Panc1 (cell line): ENCODE measurements at regions not wholly inside any gene's neighbourhood (a gene's known extent, or its start where the extent isn't known, plus 50 kb on each side); places are given as distances from the start of the nearest gene placed in this dataset.

Source experiments
- ATAC-seq: fragments of 200-7000 bp; cut with Tn5 transposase; 2 replicates; pipeline ENCODE4 v1.9.1; 2020; ENCODE audit warnings: mild to moderate bottlenecking, moderate library complexity
- BruUV-seq: library from RNA; stranded (reverse); fragments of 400-500 nt; replicated peaks from 2 replicates; lab custom pipeline; 2021; lab: Mats Ljungman, UMichigan
- CTCF ChIA-PET: fragments of 300-600 bp; sonication (Branson Sonifier 250); formaldehyde crosslinking; loops from one replicate; lab custom pipeline; 2022; ENCODE audit warnings: antibody characterized with exemption; lab: Charles Lee
- POLR2A ChIA-PET: fragments of 300-600 bp; sonication (Branson Sonifier 250); formaldehyde crosslinking; loops from one replicate; lab custom pipeline; 2022; ENCODE audit warnings: antibody characterized with exemption; lab: Charles Lee
- DNase-seq: peaks from one replicate; pipeline ENCODE4 v3.0.0-alpha.2; 2010; ENCODE audit warnings: low read depth, low spot score
- H3K27ac ChIP-seq: 2 replicates; pipeline ENCODE4 v1.5.1; 2011; ENCODE audit warnings: mild to moderate bottlenecking, low read length, inconsistent platforms
- H3K27me3 ChIP-seq: fragments of 200-500 bp; sonication (Bioruptor generic); 2 replicates; pipeline ENCODE4 v1.6.0; 2014; ENCODE audit warnings: low read length, inconsistent platforms; ENCODE audit not compliant: control insufficient read depth, insufficient read depth
- H3K36me3 ChIP-seq: fragments of 200-500 bp; sonication (Bioruptor generic); 2 replicates; pipeline ENCODE4 v1.5.1; 2014; ENCODE audit warnings: inconsistent platforms, mild to moderate bottlenecking, low read length, moderate library complexity; ENCODE audit not compliant: control insufficient read depth, insufficient read depth
- H3K4me1 ChIP-seq: 2 replicates; pipeline ENCODE4 v1.5.1; 2011; ENCODE audit warnings: inconsistent platforms, mild to moderate bottlenecking, low read length, moderate library complexity; ENCODE audit not compliant: control insufficient read depth, insufficient read depth
- H3K4me3 ChIP-seq, 2 experiments: 2 replicates each; pipeline ENCODE4 v1.5.1; 2011 to 2012; ENCODE audit warnings: low read depth in 2 of 2, low read length in 2 of 2, mild to moderate bottlenecking in 2 of 2, inconsistent platforms in 1 of 2, moderate library complexity in 1 of 2
- H3K9me3 ChIP-seq: fragments of 200-500 bp; sonication (Bioruptor generic); 2 replicates; pipeline ENCODE4 v1.5.1; 2014; ENCODE audit warnings: low read depth, mild to moderate bottlenecking, inconsistent platforms, low read length, moderate library complexity; ENCODE audit not compliant: control insufficient read depth, insufficient read depth
- POLR2AphosphoS5 ChIP-seq: IDR thresholded peaks from 2 replicates; pipeline ENCODE4 v1.6.1; 2012; ENCODE audit warnings: mild to moderate bottlenecking, low read depth, low read length, moderate library complexity
- SIN3A ChIP-seq: IDR thresholded peaks from 2 replicates; pipeline ENCODE4 v1.6.1; 2012; ENCODE audit warnings: low read depth, mild to moderate bottlenecking, low read length, moderate library complexity, borderline replicate concordance; ENCODE audit not compliant: insufficient read depth
- TCF7L2 ChIP-seq: IDR thresholded peaks from 2 replicates; pipeline ENCODE4 v1.6.1; 2011; ENCODE audit warnings: mild to moderate bottlenecking, low read depth, low read length, inconsistent platforms
- in situ Hi-C: cut with HindIII; loops from 2 replicates; pipeline ENCODE4 v1.10.0; 2016; ENCODE audit warnings: low sequenced_read_pairs, low pct_unique_long_range_greater_than_20kb
- intact Hi-C: fragments of 100-400 bp; cut with micrococcal nuclease; formaldehyde crosslinking; loops from one replicate; pipeline ENCODE4 v1.10.0; 2022; ENCODE audit not compliant: unreplicated experiment
- TF ChIP-seq, protein P1 (sequence below): fragments of 450-650 bp; IDR thresholded peaks from 2 replicates; pipeline ENCODE4 v1.5.1; 2017; ENCODE audit warnings: mild to moderate bottlenecking
- TF ChIP-seq, protein P2 (sequence below), 2 experiments: IDR thresholded peaks; 2 replicates each; pipeline ENCODE4 v1.6.1; 2011 to 2012; ENCODE audit warnings: low read depth in 2 of 2, control low read depth in 1 of 2, low read length in 1 of 2, mild to moderate bottlenecking in 1 of 2, moderate library complexity in 1 of 2; ENCODE audit not compliant: insufficient read depth in 1 of 2

- no peak for DNase-seq
- in situ Hi-C loops, result no loop called here
- no TSS peak for BruUV-seq
Measured at GRCh38 chr6:66226109-66226508, 519.1 kb upstream of the EYS start.

GRCh38 chr6:66210964-66211363, 503.9 kb upstream of the EYS start:
- peaks cover 3% of the 10 kb centered on the region; the same call in 1 of the 2 replicates for H3K9me3 ChIP-seq
- no peak for DNase-seq

More at GRCh38 chr6:66226109-66226508, 519.1 kb upstream of the EYS start:
- H3K4me3 ChIP-seq, result no peak overlapping the region
- H3K4me1 ChIP-seq, result no peaks in the 10 kb centered on the region
- no peaks in the 10 kb centered on the region for H3K9me3 ChIP-seq
- TF ChIP-seq, protein P1, sequence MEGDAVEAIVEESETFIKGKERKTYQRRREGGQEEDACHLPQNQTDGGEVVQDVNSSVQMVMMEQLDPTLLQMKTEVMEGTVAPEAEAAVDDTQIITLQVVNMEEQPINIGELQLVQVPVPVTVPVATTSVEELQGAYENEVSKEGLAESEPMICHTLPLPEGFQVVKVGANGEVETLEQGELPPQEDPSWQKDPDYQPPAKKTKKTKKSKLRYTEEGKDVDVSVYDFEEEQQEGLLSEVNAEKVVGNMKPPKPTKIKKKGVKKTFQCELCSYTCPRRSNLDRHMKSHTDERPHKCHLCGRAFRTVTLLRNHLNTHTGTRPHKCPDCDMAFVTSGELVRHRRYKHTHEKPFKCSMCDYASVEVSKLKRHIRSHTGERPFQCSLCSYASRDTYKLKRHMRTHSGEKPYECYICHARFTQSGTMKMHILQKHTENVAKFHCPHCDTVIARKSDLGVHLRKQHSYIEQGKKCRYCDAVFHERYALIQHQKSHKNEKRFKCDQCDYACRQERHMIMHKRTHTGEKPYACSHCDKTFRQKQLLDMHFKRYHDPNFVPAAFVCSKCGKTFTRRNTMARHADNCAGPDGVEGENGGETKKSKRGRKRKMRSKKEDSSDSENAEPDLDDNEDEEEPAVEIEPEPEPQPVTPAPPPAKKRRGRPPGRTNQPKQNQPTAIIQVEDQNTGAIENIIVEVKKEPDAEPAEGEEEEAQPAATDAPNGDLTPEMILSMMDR, result no peak
- intact Hi-C loops, result no loop called here
- no peak overlapping the region for H3K27ac ChIP-seq
- no peaks in the 10 kb centered on the region for H3K27me3 ChIP-seq
- CTCF ChIA-PET, result no interaction called here
- no peaks in the 10 kb centered on the region for H3K36me3 ChIP-seq
- ATAC-seq, result no peak
- POLR2A ChIA-PET, result no interaction called here

More at GRCh38 chr6:66210964-66211363, 503.9 kb upstream of the EYS start:
- Histone ChIP-seq H3K27me3 (no peaks in the 10 kb centered on the region), H3K27ac (no peak overlapping the region), H3K4me3 (no peak overlapping the region), H3K4me1 (no peaks in the 10 kb centered on the region), H3K36me3 (no peaks in the 10 kb centered on the region)
- in situ Hi-C loops, result no loop called here
- ATAC-seq, result no peak
- BruUV-seq, result no TSS peak
- ChIA-PET POLR2A (no interaction called here), CTCF (no interaction called here)
- TF ChIP-seq SIN3A (no peak), TCF7L2 (no peak), POLR2AphosphoS5 (no peak)
- TF ChIP-seq, protein P1, result no peak
- TF ChIP-seq, protein P2, sequence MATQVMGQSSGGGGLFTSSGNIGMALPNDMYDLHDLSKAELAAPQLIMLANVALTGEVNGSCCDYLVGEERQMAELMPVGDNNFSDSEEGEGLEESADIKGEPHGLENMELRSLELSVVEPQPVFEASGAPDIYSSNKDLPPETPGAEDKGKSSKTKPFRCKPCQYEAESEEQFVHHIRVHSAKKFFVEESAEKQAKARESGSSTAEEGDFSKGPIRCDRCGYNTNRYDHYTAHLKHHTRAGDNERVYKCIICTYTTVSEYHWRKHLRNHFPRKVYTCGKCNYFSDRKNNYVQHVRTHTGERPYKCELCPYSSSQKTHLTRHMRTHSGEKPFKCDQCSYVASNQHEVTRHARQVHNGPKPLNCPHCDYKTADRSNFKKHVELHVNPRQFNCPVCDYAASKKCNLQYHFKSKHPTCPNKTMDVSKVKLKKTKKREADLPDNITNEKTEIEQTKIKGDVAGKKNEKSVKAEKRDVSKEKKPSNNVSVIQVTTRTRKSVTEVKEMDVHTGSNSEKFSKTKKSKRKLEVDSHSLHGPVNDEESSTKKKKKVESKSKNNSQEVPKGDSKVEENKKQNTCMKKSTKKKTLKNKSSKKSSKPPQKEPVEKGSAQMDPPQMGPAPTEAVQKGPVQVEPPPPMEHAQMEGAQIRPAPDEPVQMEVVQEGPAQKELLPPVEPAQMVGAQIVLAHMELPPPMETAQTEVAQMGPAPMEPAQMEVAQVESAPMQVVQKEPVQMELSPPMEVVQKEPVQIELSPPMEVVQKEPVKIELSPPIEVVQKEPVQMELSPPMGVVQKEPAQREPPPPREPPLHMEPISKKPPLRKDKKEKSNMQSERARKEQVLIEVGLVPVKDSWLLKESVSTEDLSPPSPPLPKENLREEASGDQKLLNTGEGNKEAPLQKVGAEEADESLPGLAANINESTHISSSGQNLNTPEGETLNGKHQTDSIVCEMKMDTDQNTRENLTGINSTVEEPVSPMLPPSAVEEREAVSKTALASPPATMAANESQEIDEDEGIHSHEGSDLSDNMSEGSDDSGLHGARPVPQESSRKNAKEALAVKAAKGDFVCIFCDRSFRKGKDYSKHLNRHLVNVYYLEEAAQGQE (IDR thresholded peaks at IDR 0.05; ENCODE audit: insufficient read depth in 1 of 2, low read depth in 2 of 2, low read length in 1 of 2), result no peak
- intact Hi-C loops, result no loop called here
